Muscle layer of duodenum (tissue), 2 donors: ENCODE measurements at regions not wholly inside any gene's neighbourhood (a gene's known extent, or its start where the extent isn't known, plus 50 kb on each side); places are given as distances from the start of the nearest gene placed in this dataset.

Source experiments
- H3K27ac ChIP-seq: one replicate; pipeline ENCODE4 v1.7.0; 2013; ENCODE audit warnings: mild to moderate bottlenecking, low read length
- H3K27me3 ChIP-seq: one replicate; pipeline ENCODE4 v1.7.0; 2013; ENCODE audit warnings: low read depth, mild to moderate bottlenecking, control low read depth, low read length
- H3K36me3 ChIP-seq, 2 donors: one replicate each; pipeline ENCODE4 v1.7.0; 2013; ENCODE audit warnings: low read length in 2 of 2, control low read depth in 1 of 2, mild to moderate bottlenecking in 1 of 2; ENCODE audit not compliant: insufficient read depth in 2 of 2, control insufficient read depth in 1 of 2
- H3K4me1 ChIP-seq, 2 donors: one replicate each; pipeline ENCODE4 v1.7.0; 2013; ENCODE audit warnings: low read length in 2 of 2, mild to moderate bottlenecking in 2 of 2, control low read depth in 1 of 2, moderate library complexity in 1 of 2; ENCODE audit not compliant: insufficient read depth in 2 of 2, control insufficient read depth in 1 of 2
- H3K4me3 ChIP-seq, 2 donors: one replicate each; pipeline ENCODE4 v1.7.0; 2013; ENCODE audit warnings: low read length in 2 of 2, low read depth in 1 of 2, mild to moderate bottlenecking in 1 of 2
- H3K9me3 ChIP-seq, 2 donors: one replicate each; pipeline ENCODE4 v1.7.0; 2013; ENCODE audit warnings: low read length in 2 of 2, control low read depth in 1 of 2, mild to moderate bottlenecking in 1 of 2; ENCODE audit not compliant: control insufficient read depth in 1 of 2
- donor health status: healthy.

- peaks cover 0 to 8% of the 10 kb centered on the region in 2 donors for H3K4me1 ChIP-seq
- no peak overlapping the region for H3K27ac ChIP-seq
These were observed 165.8 kb upstream of the MAP3K1 start for GRCh38 chr5:56649569-56649968.

GRCh38 chr5:56648460-56649034 lies 166.8 kb upstream of the MAP3K1 start:
- Histone ChIP-seq H3K4me1 (peaks cover 0 to 8% of the 10 kb centered on the region in 2 donors), H3K27ac (no peak overlapping the region), H3K9me3 (no peaks in the 10 kb centered on the region), H3K4me3 (no peak overlapping the region), H3K36me3 (no peaks in the 10 kb centered on the region), H3K27me3 (no peaks in the 10 kb centered on the region)

More at GRCh38 chr5:56649569-56649968, 165.8 kb upstream of the MAP3K1 start:
- no peaks in the 10 kb centered on the region for H3K36me3 ChIP-seq
- H3K4me3 ChIP-seq: no peak overlapping the region
- no peaks in the 10 kb centered on the region for H3K27me3 ChIP-seq
- no peaks in the 10 kb centered on the region for H3K9me3 ChIP-seq

GRCh38 chr5:56647099-56647850 lies 168.1 kb upstream of the MAP3K1 start:
- Histone ChIP-seq H3K4me3 (no peak overlapping the region), H3K27me3 (no peaks in the 10 kb centered on the region), H3K4me1 (peaks cover 0 to 8% of the 10 kb centered on the region in 2 donors), H3K27ac (no peak overlapping the region), H3K9me3 (no peaks in the 10 kb centered on the region), H3K36me3 (no peaks in the 10 kb centered on the region)

- no peaks in the 10 kb centered on the region for H3K36me3 ChIP-seq
- H3K4me3 ChIP-seq: no peak overlapping the region
- H3K27ac ChIP-seq: no peak overlapping the region
- H3K9me3 ChIP-seq: no peaks in the 10 kb centered on the region
- H3K27me3 ChIP-seq: no peaks in the 10 kb centered on the region
- peaks cover 0 to 10% of the 10 kb centered on the region in 2 donors for H3K4me1 ChIP-seq
These were observed 173.6 kb upstream of the MAP3K1 start for GRCh38 chr5:56641635-56642260.

- Histone ChIP-seq H3K27ac (no peak overlapping the region), H3K4me3 (no peak overlapping the region), H3K36me3 (no peaks in the 10 kb centered on the region), H3K9me3 (no peaks in the 10 kb centered on the region), H3K4me1 (peaks cover 0 to 10% of the 10 kb centered on the region in 2 donors), H3K27me3 (no peaks in the 10 kb centered on the region)
These were observed 174.5 kb upstream of the MAP3K1 start for GRCh38 chr5:56640763-56641406.

- no peaks in the 10 kb centered on the region for H3K9me3 ChIP-seq
- H3K4me3 ChIP-seq: no peak overlapping the region
- peaks cover 0 to 10% of the 10 kb centered on the region in 2 donors for H3K4me1 ChIP-seq
- no peak overlapping the region for H3K27ac ChIP-seq
- H3K36me3 ChIP-seq: no peaks in the 10 kb centered on the region
- H3K27me3 ChIP-seq: no peaks in the 10 kb centered on the region
These were observed 175.9 kb upstream of the MAP3K1 start for GRCh38 chr5:56639476-56639875.

GRCh38 chr5:56638768-56639238 lies 176.5 kb upstream of the MAP3K1 start:
- Histone ChIP-seq H3K9me3 (no peaks in the 10 kb centered on the region), H3K4me1 (peaks cover 0 to 10% of the 10 kb centered on the region in 2 donors), H3K27me3 (no peaks in the 10 kb centered on the region), H3K36me3 (no peaks in the 10 kb centered on the region), H3K4me3 (no peak overlapping the region), H3K27ac (no peak overlapping the region)

GRCh38 chr5:56638061-56638621 lies 177.2 kb upstream of the MAP3K1 start:
- Histone ChIP-seq H3K27me3 (no peaks in the 10 kb centered on the region), H3K4me1 (peaks cover 0 to 10% of the 10 kb centered on the region in 2 donors), H3K4me3 (no peak overlapping the region), H3K9me3 (no peaks in the 10 kb centered on the region), H3K36me3 (no peaks in the 10 kb centered on the region), H3K27ac (no peak overlapping the region)

GRCh38 chr5:56637321-56637920 lies 177.9 kb upstream of the MAP3K1 start:
- Histone ChIP-seq H3K36me3 (no peaks in the 10 kb centered on the region), H3K4me1 (peaks cover 0 to 10% of the 10 kb centered on the region in 2 donors), H3K4me3 (no peak overlapping the region), H3K27ac (no peak overlapping the region), H3K27me3 (no peaks in the 10 kb centered on the region), H3K9me3 (no peaks in the 10 kb centered on the region)

GRCh38 chr5:56633950-56634349 lies 181.4 kb upstream of the MAP3K1 start:
- H3K27ac ChIP-seq: no peak overlapping the region
- H3K36me3 ChIP-seq: no peaks in the 10 kb centered on the region
- peaks cover 0 to 6% of the 10 kb centered on the region in 2 donors for H3K4me1 ChIP-seq
- no peaks in the 10 kb centered on the region for H3K27me3 ChIP-seq
- no peak overlapping the region for H3K4me3 ChIP-seq
- H3K9me3 ChIP-seq: no peaks in the 10 kb centered on the region
